Stimulated activated CD8-positive, alpha-beta memory T cell treated with anti-CD3 and anti-CD28 coated beads, Interleukin-7, amount 100 ng/mL, for 4 hours (primary cell): ENCODE measurements at regions not wholly inside any gene's neighbourhood (a gene's known extent, or its start where the extent isn't known, plus 50 kb on each side); places are given as distances from the start of the nearest gene placed in this dataset.
"Not testable (repeated sequence)": the region's sequence is repeated elsewhere in the genome, so short reads cannot be mapped to it uniquely, and the experiment has no call there.

ENCODE experiments used
- DNase-seq, 2 donors: peaks; one replicate each; pipeline ENCODE4 v3.0.0-alpha.2; 2020; ENCODE audit warnings: low read depth in 2 of 2

GRCh38 chr16:73125850-73126524 lies 78.1 kb upstream of the ZFHX3 start:
- no peak for DNase-seq

GRCh38 chr16:73124665-73125375 lies 76.9 kb upstream of the ZFHX3 start:
- no peak for DNase-seq

- no peak for DNase-seq
These were observed 76.2 kb upstream of the ZFHX3 start for GRCh38 chr16:73124097-73124652.

- DNase-seq, result no peak
These were observed 74.9 kb upstream of the ZFHX3 start for GRCh38 chr16:73122604-73123391.

- DNase-seq, result no peak
These were observed 68.6 kb upstream of the ZFHX3 start for GRCh38 chr16:73116576-73116975.

- DNase-seq, result no peak
These were observed 65.4 kb upstream of the ZFHX3 start for GRCh38 chr16:73113336-73113735.

GRCh38 chr16:73108195-73108963 lies 60.5 kb upstream of the ZFHX3 start:
- no peak for DNase-seq

DNA sequence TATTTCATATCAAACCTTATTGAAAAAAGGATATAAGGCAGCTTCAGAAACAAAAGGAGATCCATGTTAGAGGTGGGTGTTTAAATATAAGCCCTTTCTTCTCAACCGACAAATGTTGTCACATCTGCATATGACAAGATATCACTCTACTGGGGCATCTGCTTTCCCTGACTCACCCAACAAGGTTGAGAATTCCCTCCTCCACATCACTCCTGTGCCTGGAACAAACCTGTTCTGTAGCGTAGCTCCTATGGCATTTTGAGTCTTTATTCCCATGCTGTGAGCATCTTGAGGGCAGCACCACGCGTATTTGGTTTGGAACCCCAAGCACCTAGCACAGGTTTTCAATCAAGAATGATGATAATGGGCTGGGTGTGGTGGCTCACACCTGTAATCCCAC lies 59.4 kb upstream of the ZFHX3 start:
- no peak for DNase-seq

- no peak for DNase-seq
These were observed 58.6 kb upstream of the ZFHX3 start for GRCh38 chr16:73106329-73107034.

DNA sequence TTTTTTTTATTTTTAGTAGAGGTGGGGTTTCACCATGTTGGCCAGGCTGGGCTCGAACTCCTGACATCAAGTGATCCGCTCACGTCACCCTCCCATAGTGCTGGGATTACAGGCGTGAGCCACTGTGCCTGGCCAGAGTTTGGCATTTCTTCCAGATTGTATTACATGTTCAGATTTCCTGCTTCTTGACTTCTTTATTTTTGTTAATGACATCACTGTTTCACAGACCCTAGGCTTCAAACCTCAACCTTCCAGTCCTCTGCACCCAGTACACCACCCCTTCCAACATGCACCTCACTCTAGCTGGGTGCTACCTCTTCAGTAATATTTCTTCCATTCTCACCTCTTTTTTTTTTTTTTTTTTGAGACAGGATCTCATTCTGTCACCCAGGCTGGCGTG lies 53.6 kb upstream of the ZFHX3 start:
- DNase-seq, result no peak

DNA sequence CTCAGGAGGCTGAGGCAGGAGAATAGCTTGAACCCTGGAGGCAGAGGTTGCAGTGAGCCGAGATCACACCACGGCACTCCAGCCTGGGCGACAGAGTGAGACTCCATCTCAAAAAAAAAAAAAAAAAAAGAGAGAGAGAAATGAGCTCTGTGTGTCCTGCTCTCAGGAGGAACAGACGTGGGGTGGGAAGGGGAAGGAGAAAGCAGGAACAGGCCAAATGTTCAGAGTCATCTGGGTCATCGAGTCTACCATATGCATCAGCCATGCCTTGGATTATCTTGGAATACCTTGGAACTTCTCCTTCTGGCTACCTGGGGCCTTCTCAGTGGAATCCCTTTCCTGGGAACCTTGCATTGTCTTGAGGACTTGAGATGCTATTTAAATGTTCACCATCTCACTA lies 51.7 kb upstream of the ZFHX3 start:
- DNase-seq, result not testable (repeated sequence)
